Duodenal mucosa (tissue), 2 donors: ENCODE measurements at regions not wholly inside any gene's neighbourhood (a gene's known extent, or its start where the extent isn't known, plus 50 kb on each side); places are given as distances from the start of the nearest gene placed in this dataset.

Source experiments
- H3K27ac ChIP-seq: one replicate; pipeline ENCODE4 v1.7.0; 2013; ENCODE audit warnings: low read depth, low read length
- H3K27me3 ChIP-seq, 2 donors: one replicate each; pipeline ENCODE4 v1.7.0; 2013; ENCODE audit warnings: low read length in 2 of 2, control low read depth in 1 of 2; ENCODE audit not compliant: insufficient read depth in 2 of 2, control insufficient read depth in 1 of 2
- H3K36me3 ChIP-seq, 2 donors: one replicate each; pipeline ENCODE4 v1.7.0; 2013; ENCODE audit warnings: low read length in 2 of 2, control low read depth in 1 of 2; ENCODE audit not compliant: insufficient read depth in 2 of 2, control insufficient read depth in 1 of 2
- H3K4me1 ChIP-seq, 2 donors: one replicate each; pipeline ENCODE4 v1.7.0; 2013; ENCODE audit warnings: low read length in 2 of 2, control low read depth in 1 of 2; ENCODE audit not compliant: insufficient read depth in 2 of 2, control insufficient read depth in 1 of 2
- H3K4me3 ChIP-seq, 2 donors: one replicate each; pipeline ENCODE4 v1.7.0; 2013; ENCODE audit warnings: low read length in 2 of 2, low read depth in 1 of 2
- H3K9ac ChIP-seq, 2 donors: one replicate each; pipeline ENCODE4 v1.7.0; 2013; ENCODE audit warnings: low read length in 2 of 2, low read depth in 1 of 2
- H3K9me3 ChIP-seq, 2 donors: one replicate each; pipeline ENCODE4 v1.7.0; 2013; ENCODE audit warnings: low read length in 2 of 2, control low read depth in 1 of 2; ENCODE audit not compliant: control insufficient read depth in 1 of 2

- Histone ChIP-seq H3K36me3 (no peaks in the 10 kb centered on the region), H3K4me1 (no peaks in the 10 kb centered on the region), H3K27ac (no peak overlapping the region), H3K27me3 (peaks cover 0 to 10% of the 10 kb centered on the region in 2 donors), H3K9ac (no peak overlapping the region), H3K4me3 (no peak overlapping the region), H3K9me3 (no peaks in the 10 kb centered on the region)
Measured at GRCh38 chr16:86777381-86777946, 199.1 kb downstream of the FOXL1 start.

GRCh38 chr16:86778108-86778745 is 199.9 kb downstream of the FOXL1 start:
- H3K4me1 ChIP-seq = no peaks in the 10 kb centered on the region
- no peak overlapping the region for H3K27ac ChIP-seq
- peaks cover 0 to 10% of the 10 kb centered on the region in 2 donors for H3K27me3 ChIP-seq
- no peaks in the 10 kb centered on the region for H3K9me3 ChIP-seq
- no peak overlapping the region for H3K9ac ChIP-seq
- H3K36me3 ChIP-seq = no peaks in the 10 kb centered on the region
- no peak overlapping the region for H3K4me3 ChIP-seq

- Histone ChIP-seq H3K27ac (no peak overlapping the region), H3K4me3 (no peak overlapping the region), H3K36me3 (no peaks in the 10 kb centered on the region), H3K9ac (no peak overlapping the region), H3K4me1 (no peaks in the 10 kb centered on the region), H3K27me3 (peaks cover 0 to 10% of the 10 kb centered on the region in 2 donors), H3K9me3 (no peaks in the 10 kb centered on the region)
Measured at GRCh38 chr16:86778978-86779377, 200.6 kb downstream of the FOXL1 start.

GRCh38 chr16:86781046-86781445 is 202.7 kb downstream of the FOXL1 start:
- no peak overlapping the region for H3K27ac ChIP-seq
- no peaks in the 10 kb centered on the region for H3K9me3 ChIP-seq
- no peaks in the 10 kb centered on the region for H3K36me3 ChIP-seq
- H3K4me1 ChIP-seq = no peaks in the 10 kb centered on the region
- H3K9ac ChIP-seq = no peak overlapping the region
- H3K4me3 ChIP-seq = no peak overlapping the region
- peaks cover 0 to 10% of the 10 kb centered on the region in 2 donors for H3K27me3 ChIP-seq

GRCh38 chr16:86783636-86784626 is 205.6 kb downstream of the FOXL1 start:
- Histone ChIP-seq H3K36me3 (no peaks in the 10 kb centered on the region), H3K4me1 (no peaks in the 10 kb centered on the region), H3K4me3 (no peak overlapping the region), H3K9ac (no peak overlapping the region), H3K27me3 (peaks cover 0 to 3% of the 10 kb centered on the region in 2 donors), H3K9me3 (no peaks in the 10 kb centered on the region), H3K27ac (no peak overlapping the region)

- no peaks in the 10 kb centered on the region for H3K36me3 ChIP-seq
- H3K9ac ChIP-seq = no peak overlapping the region
- no peaks in the 10 kb centered on the region for H3K9me3 ChIP-seq
- H3K27ac ChIP-seq = no peak overlapping the region
- H3K27me3 ChIP-seq = peaks cover 0 to 5% of the 10 kb centered on the region in 2 donors
- no peak overlapping the region for H3K4me3 ChIP-seq
- no peaks in the 10 kb centered on the region for H3K4me1 ChIP-seq
Measured at GRCh38 chr16:86786338-86786737, 208.0 kb downstream of the FOXL1 start.

- Histone ChIP-seq H3K27ac (no peak overlapping the region), H3K4me1 (no peaks in the 10 kb centered on the region), H3K9ac (no peak overlapping the region), H3K27me3 (peaks cover 0 to 5% of the 10 kb centered on the region in 2 donors), H3K36me3 (no peaks in the 10 kb centered on the region), H3K9me3 (no peaks in the 10 kb centered on the region), H3K4me3 (no peak overlapping the region)
Measured at GRCh38 chr16:86786994-86787393, 208.6 kb downstream of the FOXL1 start.

- Histone ChIP-seq H3K9me3 (no peaks in the 10 kb centered on the region), H3K9ac (no peak overlapping the region), H3K36me3 (no peaks in the 10 kb centered on the region), H3K27ac (no peak overlapping the region), H3K4me1 (no peaks in the 10 kb centered on the region), H3K4me3 (no peak overlapping the region), H3K27me3 (peaks cover 0 to 5% of the 10 kb centered on the region in 2 donors)
Measured at GRCh38 chr16:86787538-86787937, 209.2 kb downstream of the FOXL1 start.

GRCh38 chr16:86789621-86790051 is 211.3 kb downstream of the FOXL1 start:
- H3K4me1 ChIP-seq = no peaks in the 10 kb centered on the region
- no peak overlapping the region for H3K27ac ChIP-seq
- peaks cover 0 to 5% of the 10 kb centered on the region in 2 donors for H3K27me3 ChIP-seq
- H3K9me3 ChIP-seq = no peaks in the 10 kb centered on the region
- H3K4me3 ChIP-seq = no peak overlapping the region
- no peak overlapping the region for H3K9ac ChIP-seq
- H3K36me3 ChIP-seq = no peaks in the 10 kb centered on the region
